ENCODE measurements at regions not wholly inside any gene's neighbourhood (a gene's known extent, or its start where the extent isn't known, plus 50 kb on each side); places are given as distances from the start of the nearest gene placed in this dataset.
"Not testable (repeated sequence)": the region's sequence is repeated elsewhere in the genome, so short reads cannot be mapped to it uniquely, and the experiment has no call there.

GRCh38 chr11:101254037-101254436 lies 124.4 kb upstream of the PGR start:
- Histone ChIP-seq H3K27me3 (ENCODE audit: control insufficient read depth in 1 of 2, insufficient read depth in 2 of 2, low read length in 2 of 2) (no peaks in the 10 kb centered on the region), H3K4me1 (ENCODE audit: insufficient read depth, low read length) (no peaks in the 10 kb centered on the region), H3K27ac (ENCODE audit: extremely low read length, insufficient read depth, low read length) (no peak overlapping the region), H3K9me3 (ENCODE audit: low read length) (no peaks in the 10 kb centered on the region), H3K4me2 (ENCODE audit: low read depth, low read length) (no peak overlapping the region), H4K20me1 (ENCODE audit: insufficient read depth, low read length) (no peaks in the 10 kb centered on the region), H2AFZ (ENCODE audit: low read length) (no peak overlapping the region), H3K79me2 (ENCODE audit: insufficient read depth, low read length) (no peaks in the 10 kb centered on the region), H3K4me3 (replicated peaks in 1 of 3; ENCODE audit: insufficient read depth in 1 of 3, low read depth in 2 of 3, low read length in 3 of 3) (no peak overlapping the region), H3K9ac (ENCODE audit: insufficient read depth, low read depth, low read length) (no peak overlapping the region), H3K36me3 (replicated peaks in 1 of 2; ENCODE audit: control insufficient read depth in 1 of 2, insufficient read depth in 2 of 2, low read length in 2 of 2) (no peaks in the 10 kb centered on the region)
- TF ChIP-seq ETV6 (CRISPR knock-in tag; conservative IDR thresholded peaks at IDR 0.05), result no peak
- ChIA-PET CTCF (ENCODE audit: low intra/inter-chr PET ratio, low total read pairs) (no interaction called here), POLR2A (no interaction called here)
- no TSS peak for BruUV-seq (replicated peaks)
- FAIRE-seq, result no peak
- ATAC-seq, result no peak
- 10% methylated on average over 1 of the region's 1 CpG for WGBS (ENCODE audit: low lambda C conversion rate)
- DNase-seq (ENCODE audit: low spot score), result no peak
- in situ Hi-C loops (cut with HindIII; ENCODE audit: extremely low pct_ligation_motif_present, low pct_unique_long_range_greater_than_20kb) (no loop called here), intact Hi-C loops (cut with micrococcal nuclease; ENCODE audit: unreplicated experiment) (no loop called here)

GRCh38 chr11:101245635-101246034 lies 116.0 kb upstream of the PGR start:
- H3K9me3 ChIP-seq (ENCODE audit: low read length); ATAC-seq; H2AFZ ChIP-seq (ENCODE audit: low read length); H3K9ac ChIP-seq (ENCODE audit: insufficient read depth, low read depth, low read length); H3K27me3 ChIP-seq (ENCODE audit: control insufficient read depth in 1 of 2, insufficient read depth in 2 of 2, low read length in 2 of 2); BruUV-seq (replicated peaks); H3K79me2 ChIP-seq (ENCODE audit: insufficient read depth, low read length); H3K4me2 ChIP-seq (ENCODE audit: low read depth, low read length); in situ Hi-C loops (cut with HindIII; ENCODE audit: extremely low pct_ligation_motif_present, low pct_unique_long_range_greater_than_20kb); FAIRE-seq; CTCF ChIA-PET (ENCODE audit: low intra/inter-chr PET ratio, low total read pairs); DNase-seq (ENCODE audit: low spot score); H3K4me3 ChIP-seq (replicated peaks in 1 of 3; ENCODE audit: insufficient read depth in 1 of 3, low read depth in 2 of 3, low read length in 3 of 3); H4K20me1 ChIP-seq (ENCODE audit: insufficient read depth, low read length); H3K27ac ChIP-seq (ENCODE audit: extremely low read length, insufficient read depth, low read length); POLR2A ChIA-PET; H3K36me3 ChIP-seq (replicated peaks in 1 of 2; ENCODE audit: control insufficient read depth in 1 of 2, insufficient read depth in 2 of 2, low read length in 2 of 2); H3K4me1 ChIP-seq (ENCODE audit: insufficient read depth, low read length); intact Hi-C loops (cut with micrococcal nuclease; ENCODE audit: unreplicated experiment): not testable (repeated sequence)
- 0% methylated on average over 1 of the region's 1 CpG for WGBS (ENCODE audit: low lambda C conversion rate)

- H3K4me3 ChIP-seq (replicated peaks in 1 of 3; ENCODE audit: insufficient read depth in 1 of 3, low read depth in 2 of 3, low read length in 3 of 3); in situ Hi-C loops (cut with HindIII; ENCODE audit: extremely low pct_ligation_motif_present, low pct_unique_long_range_greater_than_20kb); H2AFZ ChIP-seq (ENCODE audit: low read length); ATAC-seq; H3K27me3 ChIP-seq (ENCODE audit: control insufficient read depth in 1 of 2, insufficient read depth in 2 of 2, low read length in 2 of 2); POLR2A ChIA-PET; H3K4me1 ChIP-seq (ENCODE audit: insufficient read depth, low read length); intact Hi-C loops (cut with micrococcal nuclease; ENCODE audit: unreplicated experiment); CTCF ChIA-PET (ENCODE audit: low intra/inter-chr PET ratio, low total read pairs); H3K4me2 ChIP-seq (ENCODE audit: low read depth, low read length); FAIRE-seq; H3K27ac ChIP-seq (ENCODE audit: extremely low read length, insufficient read depth, low read length); H3K9ac ChIP-seq (ENCODE audit: insufficient read depth, low read depth, low read length); BruUV-seq (replicated peaks); H4K20me1 ChIP-seq (ENCODE audit: insufficient read depth, low read length); H3K79me2 ChIP-seq (ENCODE audit: insufficient read depth, low read length); H3K9me3 ChIP-seq (ENCODE audit: low read length); DNase-seq (ENCODE audit: low spot score); H3K36me3 ChIP-seq (replicated peaks in 1 of 2; ENCODE audit: control insufficient read depth in 1 of 2, insufficient read depth in 2 of 2, low read length in 2 of 2): not testable (repeated sequence)
- 44% methylated on average over 8 of the region's 8 CpGs for WGBS (ENCODE audit: low lambda C conversion rate)
Observed at GRCh38 chr11:101245081-101245480, 115.5 kb upstream of the PGR start.

Measured in HepG2 (cell line).